NCI-H1417 (cell line): ENCODE measurements at regions not wholly inside any gene's neighbourhood (a gene's known extent, or its start where the extent isn't known, plus 50 kb on each side); places are given as distances from the start of the nearest gene placed in this dataset.

Experiments
- DNase-seq, 3 experiments: peaks; one replicate each; lab custom pipeline; 2025; lab: John Stamatoyannopoulos, UW

GRCh38 chr19:29429021-29429420, 96.8 kb upstream of the VSTM2B start:
- DNase-seq: no peak

GRCh38 chr19:29429581-29429980, 96.2 kb upstream of the VSTM2B start:
- DNase-seq: no peak

GRCh38 chr19:29431332-29431731, 94.5 kb upstream of the VSTM2B start:
- DNase-seq: peak in 1 of 3 experiments; percentile 35

GRCh38 chr19:29432677-29433076, 93.1 kb upstream of the VSTM2B start:
- no peak for DNase-seq

- no peak for DNase-seq
Measured at GRCh38 chr19:29436591-29437103, 89.1 kb upstream of the VSTM2B start.

- DNase-seq: no peak
Measured at GRCh38 chr19:29439021-29439420, 86.8 kb upstream of the VSTM2B start.

- DNase-seq: no peak
Measured at GRCh38 chr19:29439688-29440550, 85.9 kb upstream of the VSTM2B start.

DNA sequence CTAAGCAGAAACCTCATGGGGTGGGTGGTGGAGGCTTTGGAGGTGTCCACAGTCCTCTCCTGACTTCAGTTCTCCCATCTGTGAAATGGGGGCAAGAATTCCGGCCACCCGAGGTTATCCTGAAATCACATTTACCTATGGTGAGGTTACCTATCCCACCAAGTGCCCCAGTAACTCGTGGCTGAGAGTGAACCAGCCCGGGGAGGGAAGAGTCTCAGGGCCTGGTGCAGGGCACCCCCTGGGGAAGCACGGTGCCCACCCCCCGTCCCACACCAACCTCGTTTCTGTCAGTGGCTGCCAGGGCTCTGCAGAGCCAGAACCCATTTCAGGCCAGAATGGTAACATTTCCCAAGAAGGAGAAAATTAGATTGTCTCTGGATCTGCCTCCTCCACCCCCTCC, 83.7 kb upstream of the VSTM2B start:
- no peak for DNase-seq

DNA sequence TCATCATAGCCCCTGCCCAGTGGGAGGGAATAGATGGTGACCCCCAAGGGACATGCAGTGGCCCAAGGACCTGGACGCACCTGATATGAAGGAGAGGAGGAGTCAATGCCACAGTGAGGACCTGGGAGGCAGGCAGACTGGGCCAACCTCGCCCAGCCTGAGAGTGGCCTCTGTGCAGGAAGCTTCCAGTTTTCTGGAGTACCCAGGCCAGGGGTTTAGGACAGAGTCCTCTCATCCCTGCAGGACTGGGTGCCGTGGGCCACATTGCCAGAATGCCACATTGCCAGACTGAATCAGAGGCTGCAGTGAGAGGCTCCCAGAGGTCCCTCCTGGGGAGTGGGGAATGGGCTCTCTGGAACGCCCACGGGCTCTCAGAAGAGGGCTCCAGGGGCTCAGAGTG, 82.9 kb upstream of the VSTM2B start:
- DNase-seq: no peak

DNA sequence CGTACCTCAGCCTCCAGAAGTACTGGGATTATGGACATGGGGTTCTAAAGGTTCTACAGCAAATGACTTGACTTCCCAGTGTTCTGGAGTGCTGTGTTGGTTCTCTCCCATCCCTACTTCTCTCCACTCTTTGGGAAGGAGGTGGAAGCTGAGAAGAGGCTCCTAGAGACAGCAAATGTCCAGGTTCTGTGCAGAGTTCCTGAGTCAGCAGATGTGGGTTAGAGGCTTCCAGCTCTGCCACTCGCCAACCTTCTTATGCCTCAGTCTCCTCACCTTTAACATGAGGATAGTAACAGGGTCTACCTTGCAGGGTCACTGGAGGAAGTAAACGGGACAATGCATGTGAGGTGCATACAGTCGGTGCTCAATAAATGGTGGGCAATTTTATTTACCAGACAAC, 80.5 kb upstream of the VSTM2B start:
- no peak for DNase-seq

DNA sequence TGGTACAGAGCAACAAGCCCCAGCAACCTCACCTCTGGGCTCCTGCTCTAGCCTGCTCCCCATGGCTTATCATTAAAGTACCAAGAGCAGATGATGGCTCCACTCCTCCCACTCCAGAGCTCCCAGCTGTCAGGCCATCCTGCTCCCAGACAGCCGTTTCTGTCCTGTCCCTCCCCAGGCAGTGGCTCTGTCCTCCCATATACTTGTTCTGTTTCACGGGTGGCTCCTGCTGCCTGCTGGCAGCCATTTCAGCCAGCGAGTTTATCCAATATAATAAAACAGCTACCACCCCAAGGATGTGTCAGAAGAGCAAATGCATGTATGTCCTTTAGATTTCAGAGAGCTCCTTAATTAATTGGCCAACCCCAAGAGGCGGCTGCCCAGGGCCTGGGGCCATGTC, 79.4 kb upstream of the VSTM2B start:
- no peak for DNase-seq

GRCh38 chr19:29448046-29448445, 77.7 kb upstream of the VSTM2B start:
- DNase-seq: no peak

DNA sequence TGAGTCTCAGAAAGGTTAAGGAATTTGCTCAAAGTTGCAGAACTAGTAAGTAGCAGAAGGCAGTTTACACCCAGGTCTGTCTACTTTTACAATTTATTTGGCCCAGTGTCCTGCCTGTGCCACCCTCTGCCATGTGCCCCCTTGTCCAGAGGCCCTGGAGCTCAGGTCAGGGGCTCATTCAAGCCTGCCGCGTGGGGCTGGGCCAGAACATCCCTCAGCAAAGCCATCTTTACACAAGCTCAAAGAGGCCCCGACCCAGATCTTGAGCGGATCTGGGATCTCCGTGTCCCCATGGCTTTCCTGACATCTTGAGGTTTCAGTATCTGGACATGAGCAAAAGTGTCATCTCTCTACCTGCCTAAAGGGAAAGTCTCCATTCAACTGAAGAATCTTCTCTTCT, 76.4 kb upstream of the VSTM2B start:
- DNase-seq: no peak

- no peak for DNase-seq
Measured at GRCh38 chr19:29450306-29450705, 75.5 kb upstream of the VSTM2B start.

- DNase-seq: no peak
Measured at GRCh38 chr19:29450812-29451211, 75.0 kb upstream of the VSTM2B start.

GRCh38 chr19:29454109-29454508, 71.7 kb upstream of the VSTM2B start:
- no peak for DNase-seq

GRCh38 chr19:29457413-29457812, 68.4 kb upstream of the VSTM2B start:
- no peak for DNase-seq

GRCh38 chr19:29467824-29468401, 57.9 kb upstream of the VSTM2B start:
- peak in 2 of 3 experiments; percentile 17 to 54 for DNase-seq

DNA sequence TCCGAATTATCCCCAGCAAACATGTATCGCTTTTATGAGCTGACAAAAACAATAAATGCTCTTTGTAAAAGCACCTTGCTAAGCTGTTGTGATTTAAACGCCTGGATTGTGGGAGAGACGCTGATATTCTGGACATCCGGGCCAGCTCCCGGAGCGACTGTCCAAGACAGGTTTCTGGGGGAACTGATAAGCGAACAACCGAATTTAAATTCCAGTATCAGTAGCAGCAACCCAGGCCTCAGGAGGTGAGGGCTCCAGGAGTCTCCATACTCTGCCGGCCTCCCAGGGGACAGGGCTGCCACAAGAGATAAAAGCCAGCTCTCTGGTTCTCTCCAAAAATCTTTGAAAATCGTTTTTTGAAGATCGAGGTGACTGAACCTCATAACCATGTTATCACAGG, 50.3 kb upstream of the VSTM2B start:
- DNase-seq: no peak
